Naive thymus-derived CD8-positive, alpha-beta T cell (primary cell): ENCODE measurements at regions not wholly inside any gene's neighbourhood (a gene's known extent, or its start where the extent isn't known, plus 50 kb on each side); places are given as distances from the start of the nearest gene placed in this dataset.

Experiments
- ATAC-seq, 2 donors: fragments of 150-1000 bp; cut with Tn5 transposase in 1 of 2; sonication (Bioruptor Pico), chemical (Tn5 transposase) in 1 of 2; 1 replicate in 1 of 2; 2 replicates in 1 of 2; pipeline ENCODE4 v1.10.0; 2021; ENCODE audit warnings: mild to moderate bottlenecking in 2 of 2, moderate library complexity in 2 of 2
- POLR2A ChIA-PET: fragments of 350-600 bp; sonication (Branson Sonifier 250); formaldehyde crosslinking; loops from one replicate; lab custom pipeline; 2021; ENCODE audit warnings: antibody characterized with exemption; lab: Charles Lee
- DNase-seq, 10 donors: peaks; one replicate each; pipeline versions ENCODE4 v3.0.0 to v3.0.0-alpha.2; 2020 to 2022
- H3K27ac Mint-ChIP-seq, 10 donors: one replicate each; pipeline ENCODE4 v1.8.0; 2020 to 2022; ENCODE audit warnings: mild to moderate bottlenecking in 10 of 10, mixed read lengths in 10 of 10, moderate library complexity in 4 of 10, inconsistent platforms in 1 of 10
- H3K27me3 Mint-ChIP-seq, 5 donors: one replicate each; pipeline ENCODE4 v1.8.0; 2021 to 2022; ENCODE audit warnings: mixed read lengths in 5 of 5
- H3K36me3 Mint-ChIP-seq, 3 donors: one replicate each; pipeline ENCODE4 v1.8.0; 2020 to 2022; ENCODE audit warnings: mixed read lengths in 3 of 3, mild to moderate bottlenecking in 2 of 3, inconsistent platforms in 1 of 3
- H3K4me1 Mint-ChIP-seq, 4 donors: one replicate each; pipeline ENCODE4 v1.8.0; 2021 to 2022; ENCODE audit warnings: mixed read lengths in 4 of 4
- H3K4me3 Mint-ChIP-seq, 10 donors: one replicate each; pipeline ENCODE4 v1.8.0; 2020 to 2022; ENCODE audit warnings: mild to moderate bottlenecking in 10 of 10, mixed read lengths in 10 of 10, moderate library complexity in 6 of 10, inconsistent platforms in 1 of 10
- H3K9me3 Mint-ChIP-seq, 9 donors: one replicate each; pipeline ENCODE4 v1.8.0; 2020 to 2022; ENCODE audit warnings: mixed read lengths in 9 of 9, mild to moderate bottlenecking in 3 of 9, inconsistent platforms in 1 of 9, moderate library complexity in 1 of 9

- Mint-ChIP-seq H3K4me3 (no peak overlapping the region), H3K27me3 (no peaks in the 10 kb centered on the region), H3K4me1 (no peaks in the 10 kb centered on the region), H3K27ac (no peak overlapping the region), H3K36me3 (no peaks in the 10 kb centered on the region), H3K9me3 (peaks cover 0 to 11% (median 0%) of the 10 kb centered on the region in 9 donors)
- POLR2A ChIA-PET = no interaction called here
- DNase-seq = no peak
- ATAC-seq = no peak
These were observed 1501.6 kb upstream of the SLC39A10 start for GRCh38 chr2:194155431-194155830.

GRCh38 chr2:194151231-194151630 is 1505.8 kb upstream of the SLC39A10 start:
- Mint-ChIP-seq H3K36me3 (no peaks in the 10 kb centered on the region), H3K27ac (no peak overlapping the region), H3K27me3 (no peaks in the 10 kb centered on the region), H3K4me3 (no peak overlapping the region), H3K4me1 (no peaks in the 10 kb centered on the region), H3K9me3 (no peaks in the 10 kb centered on the region)
- DNase-seq (no peak), ATAC-seq (no peak)
- POLR2A ChIA-PET = no interaction called here

GRCh38 chr2:194135463-194135862 is 1521.6 kb upstream of the SLC39A10 start:
- ATAC-seq (no peak), DNase-seq (no peak)
- POLR2A ChIA-PET = no interaction called here
- peaks cover 0 to 22% (median 2%) of the 10 kb centered on the region in 5 donors for H3K27me3 Mint-ChIP-seq
- no peaks in the 10 kb centered on the region for H3K36me3 Mint-ChIP-seq
- no peak overlapping the region for H3K4me3 Mint-ChIP-seq
- no peaks in the 10 kb centered on the region for H3K4me1 Mint-ChIP-seq
- H3K9me3 Mint-ChIP-seq = peaks cover 0 to 12% (median 2%) of the 10 kb centered on the region in 9 donors
- H3K27ac Mint-ChIP-seq = no peak overlapping the region

- ATAC-seq = no peak
- Mint-ChIP-seq H3K27me3 (no peaks in the 10 kb centered on the region), H3K36me3 (no peaks in the 10 kb centered on the region), H3K4me3 (no peak overlapping the region), H3K9me3 (peaks cover 0 to 7% (median 0%) of the 10 kb centered on the region in 9 donors), H3K4me1 (no peaks in the 10 kb centered on the region), H3K27ac (no peak overlapping the region)
- POLR2A ChIA-PET = no interaction called here
- no peak for DNase-seq
These were observed 1528.2 kb upstream of the SLC39A10 start for GRCh38 chr2:194128810-194129209.

- POLR2A ChIA-PET = no interaction called here
- no peak for ATAC-seq
- H3K4me3 Mint-ChIP-seq = no peak overlapping the region
- no peaks in the 10 kb centered on the region for H3K36me3 Mint-ChIP-seq
- no peaks in the 10 kb centered on the region for H3K27me3 Mint-ChIP-seq
- no peak for DNase-seq
- H3K27ac Mint-ChIP-seq = no peak overlapping the region
- H3K4me1 Mint-ChIP-seq = no peaks in the 10 kb centered on the region
- peaks cover 0 to 7% (median 0%) of the 10 kb centered on the region in 9 donors for H3K9me3 Mint-ChIP-seq
These were observed 1530.6 kb upstream of the SLC39A10 start for GRCh38 chr2:194126418-194126817.

GRCh38 chr2:194116861-194117260 is 1540.2 kb upstream of the SLC39A10 start:
- Mint-ChIP-seq H3K9me3 (no peaks in the 10 kb centered on the region), H3K4me3 (no peak overlapping the region)
- no peak for DNase-seq

GRCh38 chr2:194105358-194105757 is 1551.7 kb upstream of the SLC39A10 start:
- Mint-ChIP-seq H3K27me3 (no peaks in the 10 kb centered on the region), H3K27ac (no peak overlapping the region), H3K4me3 (no peak overlapping the region), H3K9me3 (no peaks in the 10 kb centered on the region), H3K36me3 (no peaks in the 10 kb centered on the region), H3K4me1 (peaks cover 0 to 3% (median 0%) of the 10 kb centered on the region in 4 donors)
- POLR2A ChIA-PET = no interaction called here
- DNase-seq (no peak), ATAC-seq (no peak)

More at GRCh38 chr2:194116861-194117260, 1540.2 kb upstream of the SLC39A10 start:
- H3K27ac Mint-ChIP-seq = no peak overlapping the region
- no peak for ATAC-seq
- no peaks in the 10 kb centered on the region for H3K36me3 Mint-ChIP-seq
- peaks cover 0 to 4% (median 0%) of the 10 kb centered on the region in 5 donors for H3K27me3 Mint-ChIP-seq
- POLR2A ChIA-PET = no interaction called here
- no peaks in the 10 kb centered on the region for H3K4me1 Mint-ChIP-seq

GRCh38 chr2:194104687-194105086 is 1552.3 kb upstream of the SLC39A10 start:
- no peaks in the 10 kb centered on the region for H3K27me3 Mint-ChIP-seq
- no peaks in the 10 kb centered on the region for H3K36me3 Mint-ChIP-seq
- ATAC-seq (no peak), DNase-seq (peak in 1 of 10 donors; percentile 3)
- H3K9me3 Mint-ChIP-seq = no peaks in the 10 kb centered on the region
- POLR2A ChIA-PET = no interaction called here
- peaks cover 0 to 3% (median 0%) of the 10 kb centered on the region in 4 donors for H3K4me1 Mint-ChIP-seq
- no peak overlapping the region for H3K4me3 Mint-ChIP-seq
- peak overlapping the region in 1 of 10 donors; percentile 7 for H3K27ac Mint-ChIP-seq

- H3K4me3 Mint-ChIP-seq = no peak overlapping the region
These were observed 1552.9 kb upstream of the SLC39A10 start for GRCh38 chr2:194103941-194104659.

GRCh38 chr2:194102546-194102945 is 1554.5 kb upstream of the SLC39A10 start:
- Mint-ChIP-seq H3K27me3 (no peaks in the 10 kb centered on the region), H3K36me3 (no peaks in the 10 kb centered on the region), H3K4me1 (peaks cover 0 to 3% (median 0%) of the 10 kb centered on the region in 4 donors), H3K9me3 (no peaks in the 10 kb centered on the region), H3K4me3 (no peak overlapping the region), H3K27ac (no peak overlapping the region)
- ATAC-seq = no peak
- DNase-seq = no peak
- POLR2A ChIA-PET = no interaction called here

More at GRCh38 chr2:194103941-194104659, 1552.9 kb upstream of the SLC39A10 start:
- no peaks in the 10 kb centered on the region for H3K9me3 Mint-ChIP-seq
- peaks cover 0 to 3% (median 0%) of the 10 kb centered on the region in 4 donors for H3K4me1 Mint-ChIP-seq
- no peak for DNase-seq
- no peaks in the 10 kb centered on the region for H3K36me3 Mint-ChIP-seq
- H3K27ac Mint-ChIP-seq = peak overlapping the region in 1 of 10 donors; percentile 7
- H3K27me3 Mint-ChIP-seq = no peaks in the 10 kb centered on the region
- no peak for ATAC-seq
- POLR2A ChIA-PET = no interaction called here

GRCh38 chr2:194100201-194100600 is 1556.8 kb upstream of the SLC39A10 start:
- no peak for DNase-seq
- no peak for ATAC-seq
- no peaks in the 10 kb centered on the region for H3K27me3 Mint-ChIP-seq
- H3K27ac Mint-ChIP-seq = no peak overlapping the region
- peaks cover 0 to 3% (median 0%) of the 10 kb centered on the region in 4 donors for H3K4me1 Mint-ChIP-seq
- POLR2A ChIA-PET = no interaction called here
- no peak overlapping the region for H3K4me3 Mint-ChIP-seq
- no peaks in the 10 kb centered on the region for H3K36me3 Mint-ChIP-seq
- H3K9me3 Mint-ChIP-seq = peaks cover 0 to 3% (median 0%) of the 10 kb centered on the region in 9 donors

- Mint-ChIP-seq H3K27ac (no peak overlapping the region), H3K4me3 (no peak overlapping the region), H3K4me1 (no peaks in the 10 kb centered on the region), H3K36me3 (no peaks in the 10 kb centered on the region), H3K9me3 (peaks cover 0 to 6% (median 0%) of the 10 kb centered on the region in 9 donors), H3K27me3 (no peaks in the 10 kb centered on the region)
- POLR2A ChIA-PET = no interaction called here
- DNase-seq = no peak
- ATAC-seq = no peak
These were observed 1560.6 kb upstream of the SLC39A10 start for GRCh38 chr2:194096402-194096801.

GRCh38 chr2:194095359-194095758 is 1561.7 kb upstream of the SLC39A10 start:
- ATAC-seq (no peak), DNase-seq (no peak)
- Mint-ChIP-seq H3K27me3 (no peaks in the 10 kb centered on the region), H3K36me3 (no peaks in the 10 kb centered on the region), H3K27ac (no peak overlapping the region), H3K4me3 (no peak overlapping the region), H3K9me3 (peaks cover 0 to 6% (median 0%) of the 10 kb centered on the region in 9 donors), H3K4me1 (no peaks in the 10 kb centered on the region)
- POLR2A ChIA-PET = no interaction called here
